HG02571 (cell line): ENCODE measurements at regions not wholly inside any gene's neighbourhood (a gene's known extent, or its start where the extent isn't known, plus 50 kb on each side); places are given as distances from the start of the nearest gene placed in this dataset.

Source experiments
- ATAC-seq: cut with Tn5 transposase; IDR thresholded peaks from one replicate; pipeline ENCODE4 v1.9.1; 2021; ENCODE audit warnings: mild to moderate bottlenecking, moderate library complexity; ENCODE audit not compliant: unreplicated experiment

- no peak for ATAC-seq
Measured at GRCh38 chr1:103854279-103854678, 104.6 kb downstream of the AMY1C start.

- no peak for ATAC-seq
Measured at GRCh38 chr1:103859721-103860120, 110.0 kb downstream of the AMY1C start.

GRCh38 chr1:103898576-103899345 lies 149.1 kb downstream of the AMY1C start:
- no peak for ATAC-seq

GRCh38 chr1:103900005-103900404 lies 150.3 kb downstream of the AMY1C start:
- ATAC-seq: no peak

- no peak for ATAC-seq
Measured at GRCh38 chr1:103901072-103901471, 151.4 kb downstream of the AMY1C start.

- ATAC-seq: no peak
Measured at GRCh38 chr1:103905363-103905762, 155.7 kb downstream of the AMY1C start.

GRCh38 chr1:103911450-103911849 lies 161.8 kb downstream of the AMY1C start:
- no peak for ATAC-seq

- ATAC-seq: no peak
Measured at GRCh38 chr1:103917795-103918194, 168.1 kb downstream of the AMY1C start.

- no peak for ATAC-seq
Measured at GRCh38 chr1:103931891-103932290, 182.2 kb downstream of the AMY1C start.

GRCh38 chr1:103937763-103938357 lies 188.2 kb downstream of the AMY1C start:
- ATAC-seq: peak; percentile 68

- no peak for ATAC-seq
Measured at GRCh38 chr1:103941086-103941485, 191.4 kb downstream of the AMY1C start.

GRCh38 chr1:103942029-103942428 lies 192.3 kb downstream of the AMY1C start:
- ATAC-seq: no peak

- no peak for ATAC-seq
Measured at GRCh38 chr1:103945774-103946173, 196.1 kb downstream of the AMY1C start.

- ATAC-seq: no peak
Measured at GRCh38 chr1:103948526-103948925, 198.8 kb downstream of the AMY1C start.

- no peak for ATAC-seq
Measured at GRCh38 chr1:103949779-103950178, 200.1 kb downstream of the AMY1C start.

- ATAC-seq: no peak
Measured at GRCh38 chr1:103953386-103953785, 203.7 kb downstream of the AMY1C start.

- ATAC-seq: no peak
Measured at GRCh38 chr1:103958699-103959098, 209.0 kb downstream of the AMY1C start.

- no peak for ATAC-seq
Measured at GRCh38 chr1:103959565-103959964, 209.9 kb downstream of the AMY1C start.

- ATAC-seq: no peak
Measured at GRCh38 chr1:103960045-103960444, 210.3 kb downstream of the AMY1C start.

GRCh38 chr1:103960710-103961109 lies 211.0 kb downstream of the AMY1C start:
- ATAC-seq: no peak

GRCh38 chr1:103986792-103987191 lies 237.1 kb downstream of the AMY1C start:
- no peak for ATAC-seq

GRCh38 chr1:103997631-103998030 lies 247.9 kb downstream of the AMY1C start:
- no peak for ATAC-seq
